VCaP (cell line): ENCODE measurements at regions not wholly inside any gene's neighbourhood (a gene's known extent, or its start where the extent isn't known, plus 50 kb on each side); places are given as distances from the start of the nearest gene placed in this dataset.

ENCODE experiments used
- H3K27ac ChIP-seq: fragments of 450-650 bp; 2 replicates; pipeline ENCODE4 v1.5.1; 2017
- TF ChIP-seq, protein P1 (sequence below): fragments of 450-650 bp; conservative IDR thresholded peaks from 2 replicates; pipeline ENCODE4 v1.5.1; 2017; ENCODE audit warnings: mild to moderate bottlenecking, moderate library complexity

DNA sequence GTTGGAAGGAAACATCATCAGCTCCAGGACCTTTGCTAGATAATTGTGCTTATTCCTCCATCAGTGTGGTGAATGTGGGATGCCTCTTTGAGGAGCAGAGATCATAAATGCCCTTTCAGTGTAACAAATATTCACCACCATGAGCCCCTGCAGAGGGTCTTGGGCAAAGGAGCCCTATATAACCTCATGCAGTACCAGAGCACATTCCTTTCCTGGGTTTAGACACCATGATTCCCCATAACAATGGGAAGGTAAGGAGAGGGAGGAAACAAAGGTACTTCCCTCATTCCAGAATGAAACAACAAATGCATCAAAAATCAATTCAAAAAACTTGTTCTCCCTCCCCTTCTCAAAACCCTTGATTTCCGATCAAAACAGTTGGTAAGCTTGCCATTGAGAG is 103.4 kb upstream of the PROX1 start:
- H3K27ac ChIP-seq = no peak overlapping the region
- TF ChIP-seq, protein P1, sequence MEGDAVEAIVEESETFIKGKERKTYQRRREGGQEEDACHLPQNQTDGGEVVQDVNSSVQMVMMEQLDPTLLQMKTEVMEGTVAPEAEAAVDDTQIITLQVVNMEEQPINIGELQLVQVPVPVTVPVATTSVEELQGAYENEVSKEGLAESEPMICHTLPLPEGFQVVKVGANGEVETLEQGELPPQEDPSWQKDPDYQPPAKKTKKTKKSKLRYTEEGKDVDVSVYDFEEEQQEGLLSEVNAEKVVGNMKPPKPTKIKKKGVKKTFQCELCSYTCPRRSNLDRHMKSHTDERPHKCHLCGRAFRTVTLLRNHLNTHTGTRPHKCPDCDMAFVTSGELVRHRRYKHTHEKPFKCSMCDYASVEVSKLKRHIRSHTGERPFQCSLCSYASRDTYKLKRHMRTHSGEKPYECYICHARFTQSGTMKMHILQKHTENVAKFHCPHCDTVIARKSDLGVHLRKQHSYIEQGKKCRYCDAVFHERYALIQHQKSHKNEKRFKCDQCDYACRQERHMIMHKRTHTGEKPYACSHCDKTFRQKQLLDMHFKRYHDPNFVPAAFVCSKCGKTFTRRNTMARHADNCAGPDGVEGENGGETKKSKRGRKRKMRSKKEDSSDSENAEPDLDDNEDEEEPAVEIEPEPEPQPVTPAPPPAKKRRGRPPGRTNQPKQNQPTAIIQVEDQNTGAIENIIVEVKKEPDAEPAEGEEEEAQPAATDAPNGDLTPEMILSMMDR = no peak

DNA sequence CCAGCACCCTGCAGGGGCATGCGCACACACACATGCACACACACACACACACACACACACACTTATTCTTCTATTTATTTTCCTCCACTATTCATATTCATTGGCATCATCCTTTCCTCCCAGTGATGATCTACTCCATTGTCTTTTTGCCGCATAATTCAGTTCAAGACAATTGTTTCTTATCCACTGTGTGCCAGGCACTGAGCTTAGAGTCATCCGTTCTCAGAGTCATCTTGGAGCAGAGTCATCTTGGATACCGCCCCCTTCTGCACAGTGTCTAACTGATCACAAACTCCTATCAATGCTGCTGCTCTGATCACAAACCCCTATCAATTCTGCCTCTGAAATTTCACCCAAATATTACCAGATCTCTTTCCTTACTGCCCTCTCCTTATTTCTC is 102.8 kb upstream of the PROX1 start:
- TF ChIP-seq, protein P1 = no peak
- no peak overlapping the region for H3K27ac ChIP-seq

DNA sequence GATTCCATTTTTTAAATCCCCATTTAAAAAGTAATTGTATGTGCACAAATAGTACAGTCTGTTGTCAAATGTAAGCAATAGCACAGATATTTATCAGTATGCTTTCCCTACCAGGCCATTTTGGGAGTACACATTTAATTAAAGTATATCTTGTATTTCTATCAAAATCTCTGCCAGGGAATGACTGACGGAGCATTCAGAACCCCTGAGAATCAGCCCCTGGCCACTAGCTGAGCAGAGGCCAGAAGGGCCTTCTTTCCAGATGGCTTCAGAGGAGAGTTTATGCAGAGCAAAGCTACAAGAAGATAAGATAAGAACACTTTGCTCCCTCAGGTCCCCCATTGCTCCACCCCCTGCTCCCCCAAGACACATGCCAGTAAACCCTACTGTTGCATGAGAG is 99.9 kb upstream of the PROX1 start:
- TF ChIP-seq, protein P1 = no peak
- H3K27ac ChIP-seq = no peak overlapping the region

DNA sequence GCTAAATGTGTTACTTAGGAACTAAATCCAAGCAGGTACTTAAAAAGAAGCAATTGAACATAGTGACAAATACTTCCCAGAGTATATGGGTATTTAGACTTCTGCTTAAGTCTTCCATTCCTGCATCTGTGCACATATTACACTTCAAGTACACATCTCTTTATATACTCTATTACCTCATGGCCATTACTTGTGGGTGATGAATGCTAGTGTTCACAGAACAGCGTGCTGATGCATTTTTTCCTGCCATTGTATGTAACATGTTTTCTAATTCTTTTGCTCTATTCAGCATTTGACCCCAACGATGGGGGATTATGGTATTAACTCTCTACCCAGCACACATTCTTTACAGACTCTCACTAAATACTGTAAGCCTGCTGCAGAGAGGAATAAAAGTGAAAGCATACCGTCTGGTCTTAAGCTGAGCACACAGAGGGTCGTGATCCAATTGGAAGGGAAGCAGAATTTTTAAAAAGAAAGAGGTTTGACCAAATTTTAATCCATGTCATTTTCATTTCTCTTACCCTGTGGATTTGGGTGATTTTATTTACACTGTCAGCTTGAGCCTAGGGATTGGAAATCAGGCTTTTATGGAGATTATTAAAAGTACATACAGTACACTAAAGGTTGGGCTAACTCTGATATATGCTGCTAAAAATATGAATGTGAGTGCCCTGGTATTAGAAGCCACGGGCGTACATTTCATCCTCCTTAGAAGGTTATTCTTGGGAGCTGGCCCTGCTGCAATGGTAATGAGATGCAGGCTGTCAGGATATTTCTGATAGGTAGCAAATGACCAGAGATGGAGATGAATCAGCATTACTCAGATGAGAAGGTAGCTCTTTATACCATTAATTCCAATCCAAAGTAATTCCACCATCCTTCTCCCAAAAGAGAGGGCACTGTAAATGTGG is 95.5 kb upstream of the PROX1 start:
- TF ChIP-seq, protein P1 = no peak
- H3K27ac ChIP-seq = no peak overlapping the region

DNA sequence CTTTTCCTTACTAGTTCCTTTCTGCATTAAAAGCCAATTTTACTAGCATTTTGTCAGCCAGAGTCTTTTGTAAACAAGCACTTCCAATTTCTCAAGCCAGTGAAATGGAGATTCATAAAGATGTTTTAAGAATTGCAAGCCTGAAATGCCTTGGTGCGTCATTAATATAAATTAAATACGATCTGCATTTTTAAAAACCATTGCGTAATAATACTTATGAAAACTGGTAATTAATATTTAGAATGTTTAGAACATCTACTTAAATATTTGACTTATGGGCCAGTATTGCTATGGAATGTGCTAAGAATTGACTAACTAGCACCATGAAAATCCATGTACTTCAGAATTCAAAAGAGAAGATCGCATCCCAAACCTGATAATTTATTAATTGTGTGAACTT is 89.1 kb upstream of the PROX1 start:
- TF ChIP-seq, protein P1 = no peak
- no peak overlapping the region for H3K27ac ChIP-seq

DNA sequence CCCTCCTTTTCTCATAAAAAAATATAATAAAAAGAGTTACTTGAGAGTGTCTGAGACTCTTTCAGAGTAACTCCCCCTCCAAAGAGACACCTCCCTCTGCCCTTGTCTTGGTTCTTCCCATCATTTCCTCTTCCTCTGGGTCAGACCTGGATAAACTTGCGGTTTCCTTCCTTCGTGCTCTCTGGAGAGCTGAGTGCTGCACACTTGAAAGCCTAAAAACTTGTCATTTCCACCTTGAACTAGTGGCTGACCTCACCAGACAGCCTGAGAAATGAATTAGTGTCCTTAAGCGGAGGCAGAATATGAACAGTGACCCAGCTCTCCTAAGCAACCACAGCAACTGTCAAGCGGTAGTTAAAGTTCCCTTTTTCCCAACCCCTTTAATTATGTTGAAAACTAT is 88.4 kb upstream of the PROX1 start:
- no peak overlapping the region for H3K27ac ChIP-seq
- TF ChIP-seq, protein P1 = no peak

DNA sequence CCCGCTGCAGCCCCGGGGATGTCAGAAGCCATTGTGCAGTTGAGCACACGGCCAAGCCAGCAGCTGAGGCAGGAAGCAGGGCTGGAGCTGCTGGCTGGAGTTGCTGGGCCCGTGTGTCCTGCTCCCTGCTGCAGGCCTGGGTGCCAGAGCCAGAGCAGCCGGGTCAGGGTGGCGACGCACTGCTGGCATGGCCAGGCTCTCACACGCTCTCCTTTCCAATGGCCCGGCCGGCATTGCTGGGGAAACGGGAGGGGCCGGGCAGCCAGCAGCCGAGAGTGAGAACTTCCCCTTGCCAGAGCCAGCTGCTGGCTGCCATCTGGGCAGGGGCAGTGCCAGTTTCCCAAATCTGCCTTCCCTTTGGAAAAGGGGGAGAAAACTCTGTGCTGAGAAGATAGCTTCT is 82.4 kb upstream of the PROX1 start:
- TF ChIP-seq, protein P1 = no peak
- no peak overlapping the region for H3K27ac ChIP-seq
